ENCODE measurements at regions not wholly inside any gene's neighbourhood (a gene's known extent, or its start where the extent isn't known, plus 50 kb on each side); places are given as distances from the start of the nearest gene placed in this dataset.

DNA sequence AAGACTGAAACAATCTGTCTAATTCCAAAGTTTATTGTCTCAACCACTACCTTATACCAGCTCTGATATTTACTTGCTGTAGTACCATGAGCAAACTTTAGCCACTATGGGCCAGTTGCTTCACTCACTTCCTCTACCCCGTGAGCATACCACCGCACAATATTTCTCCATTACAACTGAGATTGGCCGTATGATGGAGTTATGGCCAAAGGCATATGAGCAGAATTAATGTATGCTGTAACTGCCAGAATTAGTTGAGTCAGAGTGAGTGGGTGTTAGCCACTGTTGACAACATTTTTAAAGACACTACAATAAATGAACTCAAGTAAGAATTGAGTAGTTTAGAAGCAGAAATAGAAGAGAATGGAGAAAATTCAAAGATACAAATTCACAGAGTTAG lies 69.7 kb downstream of the LRATD1 start:
- TF ChIP-seq, protein P1, sequence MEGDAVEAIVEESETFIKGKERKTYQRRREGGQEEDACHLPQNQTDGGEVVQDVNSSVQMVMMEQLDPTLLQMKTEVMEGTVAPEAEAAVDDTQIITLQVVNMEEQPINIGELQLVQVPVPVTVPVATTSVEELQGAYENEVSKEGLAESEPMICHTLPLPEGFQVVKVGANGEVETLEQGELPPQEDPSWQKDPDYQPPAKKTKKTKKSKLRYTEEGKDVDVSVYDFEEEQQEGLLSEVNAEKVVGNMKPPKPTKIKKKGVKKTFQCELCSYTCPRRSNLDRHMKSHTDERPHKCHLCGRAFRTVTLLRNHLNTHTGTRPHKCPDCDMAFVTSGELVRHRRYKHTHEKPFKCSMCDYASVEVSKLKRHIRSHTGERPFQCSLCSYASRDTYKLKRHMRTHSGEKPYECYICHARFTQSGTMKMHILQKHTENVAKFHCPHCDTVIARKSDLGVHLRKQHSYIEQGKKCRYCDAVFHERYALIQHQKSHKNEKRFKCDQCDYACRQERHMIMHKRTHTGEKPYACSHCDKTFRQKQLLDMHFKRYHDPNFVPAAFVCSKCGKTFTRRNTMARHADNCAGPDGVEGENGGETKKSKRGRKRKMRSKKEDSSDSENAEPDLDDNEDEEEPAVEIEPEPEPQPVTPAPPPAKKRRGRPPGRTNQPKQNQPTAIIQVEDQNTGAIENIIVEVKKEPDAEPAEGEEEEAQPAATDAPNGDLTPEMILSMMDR (IDR thresholded peaks at IDR 0.05) = no peak
- no peak for TF ChIP-seq POLR2A (IDR thresholded peaks at IDR 0.05)
